Stimulated activated naive B cell treated with anti-CD40 and anti-IgM and Interleukin-4, amounts not matched to agents 10 μg/mL and 1 μg/mL and 100 μg/mL, for 72 hours (primary cell): ENCODE measurements at regions not wholly inside any gene's neighbourhood (a gene's known extent, or its start where the extent isn't known, plus 50 kb on each side); places are given as distances from the start of the nearest gene placed in this dataset.

Source experiments
- ATAC-seq, 2 donors: fragments of 150-1000 bp; cut with Tn5 transposase; replicated peaks; 2 replicates each; pipeline ENCODE4 v1.10.0; 2021; ENCODE audit warnings: moderate library complexity in 1 of 2
- DNase-seq: peaks from one replicate; pipeline ENCODE4 v3.0.0; 2021
- H3K27ac Mint-ChIP-seq: one replicate; pipeline ENCODE4 v1.8.0; 2022; ENCODE audit warnings: mild to moderate bottlenecking, mixed read lengths
- H3K27me3 Mint-ChIP-seq, 2 donors: one replicate each; pipeline ENCODE4 v1.8.0; 2022; ENCODE audit warnings: mixed read lengths in 2 of 2
- H3K36me3 Mint-ChIP-seq, 2 donors: one replicate each; pipeline ENCODE4 v1.8.0; 2022; ENCODE audit warnings: mixed read lengths in 2 of 2, mild to moderate bottlenecking in 1 of 2
- H3K4me1 Mint-ChIP-seq, 2 donors: one replicate each; pipeline ENCODE4 v1.8.0; 2022; ENCODE audit warnings: mixed read lengths in 2 of 2, mild to moderate bottlenecking in 1 of 2
- H3K4me3 Mint-ChIP-seq, 2 donors: one replicate each; pipeline ENCODE4 v1.8.0; 2022; ENCODE audit warnings: mild to moderate bottlenecking in 2 of 2, mixed read lengths in 2 of 2, moderate library complexity in 1 of 2
- H3K9me3 Mint-ChIP-seq, 2 donors: one replicate each; pipeline ENCODE4 v1.8.0; 2022; ENCODE audit warnings: mixed read lengths in 2 of 2, mild to moderate bottlenecking in 1 of 2

- H3K36me3 Mint-ChIP-seq: no peaks in the 10 kb centered on the region
- H3K4me1 Mint-ChIP-seq: no peaks in the 10 kb centered on the region
- no peak overlapping the region for H3K4me3 Mint-ChIP-seq
- H3K27ac Mint-ChIP-seq: no peak overlapping the region
- ATAC-seq (no peak), DNase-seq (no peak)
- peaks cover 5 to 8% of the 10 kb centered on the region in 2 donors for H3K9me3 Mint-ChIP-seq
- H3K27me3 Mint-ChIP-seq: no peaks in the 10 kb centered on the region
Measured at GRCh38 chr13:89965252-89965651, 1382.2 kb upstream of the MIR17HG start.

- H3K4me1 Mint-ChIP-seq: no peaks in the 10 kb centered on the region
- H3K27me3 Mint-ChIP-seq: no peaks in the 10 kb centered on the region
- DNase-seq (no peak), ATAC-seq (no peak)
- H3K4me3 Mint-ChIP-seq: no peak overlapping the region
- no peaks in the 10 kb centered on the region for H3K36me3 Mint-ChIP-seq
- H3K9me3 Mint-ChIP-seq: peaks cover 5 to 8% of the 10 kb centered on the region in 2 donors
- no peak overlapping the region for H3K27ac Mint-ChIP-seq
Measured at GRCh38 chr13:89966524-89966923, 1381.0 kb upstream of the MIR17HG start.

GRCh38 chr13:89967701-89968100 lies 1379.8 kb upstream of the MIR17HG start:
- ATAC-seq (no peak), DNase-seq (no peak)
- H3K27ac Mint-ChIP-seq: no peak overlapping the region
- no peaks in the 10 kb centered on the region for H3K27me3 Mint-ChIP-seq
- no peaks in the 10 kb centered on the region for H3K36me3 Mint-ChIP-seq
- H3K9me3 Mint-ChIP-seq: peaks cover 5 to 8% of the 10 kb centered on the region in 2 donors
- H3K4me3 Mint-ChIP-seq: no peak overlapping the region
- H3K4me1 Mint-ChIP-seq: no peaks in the 10 kb centered on the region

GRCh38 chr13:89968470-89968869 lies 1379.0 kb upstream of the MIR17HG start:
- H3K9me3 Mint-ChIP-seq: peaks cover 5 to 8% of the 10 kb centered on the region in 2 donors
- no peak for ATAC-seq
- H3K27ac Mint-ChIP-seq: no peak overlapping the region
- H3K4me1 Mint-ChIP-seq: no peaks in the 10 kb centered on the region
- H3K4me3 Mint-ChIP-seq: no peak overlapping the region
- no peaks in the 10 kb centered on the region for H3K36me3 Mint-ChIP-seq
- no peak for DNase-seq
- H3K27me3 Mint-ChIP-seq: no peaks in the 10 kb centered on the region

GRCh38 chr13:89970353-89970709 lies 1377.2 kb upstream of the MIR17HG start:
- Mint-ChIP-seq H3K4me1 (no peaks in the 10 kb centered on the region), H3K4me3 (no peak overlapping the region), H3K27me3 (no peaks in the 10 kb centered on the region)

GRCh38 chr13:89977203-89977602 lies 1370.3 kb upstream of the MIR17HG start:
- Mint-ChIP-seq H3K36me3 (no peaks in the 10 kb centered on the region), H3K27me3 (no peaks in the 10 kb centered on the region), H3K9me3 (no peaks in the 10 kb centered on the region), H3K4me1 (no peaks in the 10 kb centered on the region), H3K27ac (no peak overlapping the region), H3K4me3 (no peak overlapping the region)
- ATAC-seq: no peak
- DNase-seq: no peak

More at GRCh38 chr13:89970353-89970709, 1377.2 kb upstream of the MIR17HG start:
- H3K27ac Mint-ChIP-seq: no peak overlapping the region
- no peak for DNase-seq
- no peak for ATAC-seq
- peaks cover 3 to 5% of the 10 kb centered on the region in 2 donors for H3K9me3 Mint-ChIP-seq
- no peaks in the 10 kb centered on the region for H3K36me3 Mint-ChIP-seq

- Mint-ChIP-seq H3K27me3 (no peaks in the 10 kb centered on the region), H3K4me3 (no peak overlapping the region), H3K9me3 (no peaks in the 10 kb centered on the region), H3K36me3 (no peaks in the 10 kb centered on the region), H3K4me1 (no peaks in the 10 kb centered on the region), H3K27ac (no peak overlapping the region)
- DNase-seq (no peak), ATAC-seq (no peak)
Measured at GRCh38 chr13:89980896-89981295, 1366.6 kb upstream of the MIR17HG start.

- Mint-ChIP-seq H3K27ac (no peak overlapping the region), H3K4me3 (no peak overlapping the region), H3K9me3 (no peaks in the 10 kb centered on the region), H3K4me1 (no peaks in the 10 kb centered on the region), H3K27me3 (no peaks in the 10 kb centered on the region), H3K36me3 (no peaks in the 10 kb centered on the region)
- no peak for ATAC-seq
- DNase-seq: no peak
Measured at GRCh38 chr13:89982407-89983095, 1364.9 kb upstream of the MIR17HG start.

- DNase-seq (no peak), ATAC-seq (no peak)
- no peaks in the 10 kb centered on the region for H3K4me1 Mint-ChIP-seq
- H3K27me3 Mint-ChIP-seq: no peaks in the 10 kb centered on the region
- no peaks in the 10 kb centered on the region for H3K36me3 Mint-ChIP-seq
- H3K27ac Mint-ChIP-seq: no peak overlapping the region
- no peaks in the 10 kb centered on the region for H3K9me3 Mint-ChIP-seq
- no peak overlapping the region for H3K4me3 Mint-ChIP-seq
Measured at GRCh38 chr13:89988206-89988605, 1359.3 kb upstream of the MIR17HG start.

- peaks cover 9 to 11% of the 10 kb centered on the region in 2 donors for H3K9me3 Mint-ChIP-seq
- no peaks in the 10 kb centered on the region for H3K27me3 Mint-ChIP-seq
- no peaks in the 10 kb centered on the region for H3K4me1 Mint-ChIP-seq
- no peak overlapping the region for H3K4me3 Mint-ChIP-seq
- no peaks in the 10 kb centered on the region for H3K36me3 Mint-ChIP-seq
- ATAC-seq (no peak), DNase-seq (no peak)
- no peak overlapping the region for H3K27ac Mint-ChIP-seq
Measured at GRCh38 chr13:90003566-90003965, 1343.9 kb upstream of the MIR17HG start.

- DNase-seq (no peak), ATAC-seq (no peak)
- Mint-ChIP-seq H3K27me3 (no peaks in the 10 kb centered on the region), H3K4me1 (no peaks in the 10 kb centered on the region), H3K36me3 (no peaks in the 10 kb centered on the region), H3K4me3 (no peak overlapping the region), H3K9me3 (peaks cover 0 to 5% of the 10 kb centered on the region in 2 donors), H3K27ac (no peak overlapping the region)
Measured at GRCh38 chr13:90008707-90009149, 1338.8 kb upstream of the MIR17HG start.

- no peak overlapping the region for H3K4me3 Mint-ChIP-seq
- no peaks in the 10 kb centered on the region for H3K36me3 Mint-ChIP-seq
- H3K9me3 Mint-ChIP-seq: peaks cover 0 to 5% of the 10 kb centered on the region in 2 donors
- no peak for ATAC-seq
- H3K27ac Mint-ChIP-seq: no peak overlapping the region
- DNase-seq: no peak
- no peaks in the 10 kb centered on the region for H3K27me3 Mint-ChIP-seq
- no peaks in the 10 kb centered on the region for H3K4me1 Mint-ChIP-seq
Measured at GRCh38 chr13:90014038-90014437, 1333.4 kb upstream of the MIR17HG start.

- ATAC-seq: no peak
- Mint-ChIP-seq H3K27me3 (no peaks in the 10 kb centered on the region), H3K9me3 (peaks cover 0 to 5% of the 10 kb centered on the region in 2 donors), H3K4me3 (no peak overlapping the region), H3K4me1 (no peaks in the 10 kb centered on the region), H3K36me3 (no peaks in the 10 kb centered on the region), H3K27ac (no peak overlapping the region)
- no peak for DNase-seq
Measured at GRCh38 chr13:90015565-90016507, 1331.7 kb upstream of the MIR17HG start.

- DNase-seq (no peak), ATAC-seq (no peak)
- Mint-ChIP-seq H3K36me3 (no peaks in the 10 kb centered on the region), H3K4me3 (no peak overlapping the region), H3K9me3 (peaks cover 0 to 5% of the 10 kb centered on the region in 2 donors), H3K4me1 (no peaks in the 10 kb centered on the region), H3K27me3 (no peaks in the 10 kb centered on the region), H3K27ac (no peak overlapping the region)
Measured at GRCh38 chr13:90016688-90017087, 1330.8 kb upstream of the MIR17HG start.

- Mint-ChIP-seq H3K4me1 (no peaks in the 10 kb centered on the region), H3K27me3 (no peaks in the 10 kb centered on the region), H3K9me3 (no peaks in the 10 kb centered on the region), H3K4me3 (no peak overlapping the region), H3K36me3 (no peaks in the 10 kb centered on the region), H3K27ac (no peak overlapping the region)
- no peak for DNase-seq
- ATAC-seq: no peak
Measured at GRCh38 chr13:90020536-90021070, 1326.9 kb upstream of the MIR17HG start.
